Hepatocyte (in vitro differentiated cells): ENCODE measurements at regions not wholly inside any gene's neighbourhood (a gene's known extent, or its start where the extent isn't known, plus 50 kb on each side); places are given as distances from the start of the nearest gene placed in this dataset.

ENCODE experiments used
- CTCF ChIP-seq: fragments of 200-600 bp; sonication (generic); IDR thresholded peaks from 2 replicates; pipeline ENCODE4 v1.5.1; 2016; ENCODE audit warnings: antibody characterized with exemption, mild to moderate bottlenecking; ENCODE audit not compliant: poor library complexity
- EZH2 ChIP-seq: fragments of 200-600 bp; sonication (generic); IDR thresholded peaks from 2 replicates; pipeline ENCODE4 v1.6.1; 2016; ENCODE audit warnings: antibody characterized with exemption, mild to moderate bottlenecking, borderline replicate concordance
- EZH2phosphoT487 ChIP-seq: fragments of 200-600 bp; sonication (generic); IDR thresholded peaks from one replicate; pipeline ENCODE4 v1.6.1; 2018; ENCODE audit warnings: antibody characterized with exemption, mild to moderate bottlenecking, low read depth, moderate library complexity; ENCODE audit not compliant: unreplicated experiment, severe bottlenecking

- no peak for TF ChIP-seq EZH2phosphoT487
- no peak for TF ChIP-seq EZH2
- no peak for TF ChIP-seq CTCF
Observed at GRCh38 chr3:89043406-89043932, 64.0 kb upstream of the EPHA3 start.
